Vagina (tissue), 2 donors: ENCODE measurements at regions not wholly inside any gene's neighbourhood (a gene's known extent, or its start where the extent isn't known, plus 50 kb on each side); places are given as distances from the start of the nearest gene placed in this dataset.

ENCODE experiments used
- CTCF ChIP-seq, 3 experiments: fragments of 450-650 bp in 2 of 3; fragments of 200-600 bp in 1 of 3; sonication (generic) in 1 of 3; IDR thresholded peaks; one replicate each; pipeline ENCODE4 v1.5.1; 2017 to 2019; ENCODE audit warnings: antibody characterized with exemption in 3 of 3, mild to moderate bottlenecking in 2 of 3, moderate library complexity in 2 of 3
- POLR2A ChIP-seq, 2 donors: fragments of 450-650 bp; IDR thresholded peaks; one replicate each; pipeline ENCODE4 v1.6.1; 2017; ENCODE audit warnings: antibody characterized with exemption in 2 of 2, mild to moderate bottlenecking in 2 of 2, moderate library complexity in 2 of 2

- TF ChIP-seq CTCF (IDR thresholded peaks at IDR 0.05) (no peak), POLR2A (IDR thresholded peaks at IDR 0.05) (no peak)
These were observed 282.8 kb upstream of the EDNRB start for GRCh38 chr13:78201411-78201810.
